BJ (cell line): ENCODE measurements at regions not wholly inside any gene's neighbourhood (a gene's known extent, or its start where the extent isn't known, plus 50 kb on each side); places are given as distances from the start of the nearest gene placed in this dataset.
"Not testable (repeated sequence)": the region's sequence is repeated elsewhere in the genome, so short reads cannot be mapped to it uniquely, and the experiment has no call there.

Experiments used
- CTCF ChIA-PET: fragments of 350-600 bp; formaldehyde crosslinking; extraction: SDS; loops from one replicate; lab custom pipeline; 2021; ENCODE audit warnings: antibody characterized with exemption, inconsistent platforms; lab: Yijun Ruan, JAX
- POLR2A ChIA-PET: fragments of 300-600 bp; sonication (Branson Sonifier 250); formaldehyde crosslinking; extraction: SDS; loops from one replicate; lab custom pipeline; 2021; ENCODE audit warnings: antibody characterized with exemption; lab: Charles Lee
- DNase-seq: peaks from one replicate; pipeline ENCODE4 v3.0.0-alpha.2; 2011; ENCODE audit warnings: low read depth
- H3K27me3 ChIP-seq: 2 replicates; pipeline ENCODE4 v1.6.0; 2011; ENCODE audit warnings: low read length; ENCODE audit not compliant: control insufficient read depth, insufficient read depth
- H3K36me3 ChIP-seq: 2 replicates; pipeline ENCODE4 v1.5.1; 2011; ENCODE audit warnings: low read length; ENCODE audit not compliant: control insufficient read depth, insufficient read depth
- H3K4me3 ChIP-seq: 2 replicates; pipeline ENCODE4 v1.5.1; 2011; ENCODE audit warnings: low read depth, mild to moderate bottlenecking, control low read depth, low read length
- CTCF ChIP-seq: IDR thresholded peaks from 2 replicates; pipeline ENCODE4 v1.5.1; 2011; ENCODE audit warnings: low read depth, mild to moderate bottlenecking, control low read depth, inconsistent platforms, low read length, moderate library complexity; ENCODE audit not compliant: insufficient read depth

GRCh38 chr6:10343320-10343719 lies 71.6 kb downstream of the TFAP2A start:
- Histone ChIP-seq H3K27me3 (no peaks in the 10 kb centered on the region), H3K36me3 (no peaks in the 10 kb centered on the region), H3K4me3 (no peak overlapping the region)
- TF ChIP-seq CTCF = no peak
- no peak for DNase-seq
- POLR2A ChIA-PET = no interaction called here
- CTCF ChIA-PET = interaction anchor here (0.6 kb wide), 1 partner anchor 168 kb away, joined by 3 read pairs; no protein-coding TSS in a partner anchor

DNA sequence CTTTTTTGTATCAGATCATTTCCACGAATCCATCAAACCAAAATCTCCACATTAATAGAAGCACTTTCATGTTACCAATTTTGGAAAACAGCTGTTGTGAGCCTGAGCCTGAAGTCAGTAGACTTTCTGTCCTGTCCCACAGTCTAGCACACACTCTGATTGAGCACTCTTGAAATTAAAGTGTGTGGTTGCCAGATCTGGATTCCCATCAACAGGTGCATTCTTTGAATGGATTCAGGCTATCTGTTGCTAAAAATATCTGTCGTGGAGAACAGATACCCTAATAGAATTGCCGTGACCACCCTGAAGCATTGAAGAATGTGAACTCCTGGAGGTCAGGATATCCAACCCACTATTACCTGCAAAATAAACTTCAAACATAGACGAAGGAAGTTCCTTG lies 73.3 kb downstream of the TFAP2A start:
- ChIA-PET POLR2A (no interaction called here), CTCF (no interaction called here)
- DNase-seq = no peak
- H3K27me3 ChIP-seq = no peaks in the 10 kb centered on the region
- H3K4me3 ChIP-seq = no peak overlapping the region
- H3K36me3 ChIP-seq = no peaks in the 10 kb centered on the region
- TF ChIP-seq CTCF = no peak

DNA sequence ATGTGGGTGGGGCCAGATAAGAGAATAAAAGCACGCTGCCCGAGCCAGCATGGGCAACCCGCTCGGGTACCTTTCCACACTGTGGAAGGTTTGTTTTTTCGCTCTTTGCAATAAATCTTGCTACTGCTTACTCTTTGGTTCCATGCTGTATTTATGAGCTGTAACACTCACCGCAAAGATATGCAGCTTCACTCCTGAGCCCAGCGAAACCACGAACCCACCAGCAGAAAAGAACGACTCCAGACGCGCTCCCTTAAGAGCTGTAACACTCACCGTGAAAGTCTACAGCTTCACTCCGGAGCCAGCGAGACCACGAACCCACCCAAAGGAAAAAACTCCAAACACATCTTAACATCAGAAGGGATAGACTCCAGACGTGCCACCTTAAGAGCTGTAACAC lies 76.7 kb downstream of the TFAP2A start:
- no peak for TF ChIP-seq CTCF
- H3K27me3 ChIP-seq = no peaks in the 10 kb centered on the region
- no peak for DNase-seq
- CTCF ChIA-PET = no interaction called here
- H3K36me3 ChIP-seq = no peaks in the 10 kb centered on the region
- no peak overlapping the region for H3K4me3 ChIP-seq
- POLR2A ChIA-PET = no interaction called here

- H3K27me3 ChIP-seq, POLR2A ChIA-PET, CTCF ChIA-PET: not testable (repeated sequence)
These were observed 77.5 kb downstream of the TFAP2A start for GRCh38 chr6:10337376-10337775.

DNA sequence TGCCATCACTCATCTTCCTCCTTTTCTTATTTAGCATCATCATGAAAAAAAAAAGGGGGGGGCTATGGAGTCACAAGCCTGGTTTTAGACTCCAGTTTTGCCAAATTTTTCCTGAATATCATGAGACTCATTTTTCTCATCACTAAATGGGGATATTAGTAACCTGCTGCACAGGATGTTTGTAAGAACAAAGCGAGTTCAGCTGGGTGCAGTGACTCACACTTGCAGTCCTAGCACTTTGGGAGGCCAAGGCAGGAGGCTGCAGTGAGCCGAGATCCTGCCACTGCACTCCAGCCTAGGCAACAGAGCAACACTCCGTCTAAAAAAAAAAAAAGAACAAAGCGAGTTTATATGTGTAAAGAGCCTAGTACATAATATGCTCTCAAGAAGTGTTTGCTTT lies 82.8 kb downstream of the TFAP2A start:
- Histone ChIP-seq H3K36me3 (no peaks in the 10 kb centered on the region), H3K27me3 (no peaks in the 10 kb centered on the region), H3K4me3 (no peak overlapping the region)
- TF ChIP-seq CTCF = no peak
- ChIA-PET CTCF (no interaction called here), POLR2A (no interaction called here)
- DNase-seq = no peak

More at GRCh38 chr6:10337376-10337775, 77.5 kb downstream of the TFAP2A start:
- H3K36me3 ChIP-seq, DNase-seq, H3K4me3 ChIP-seq: not testable (repeated sequence)

DNA sequence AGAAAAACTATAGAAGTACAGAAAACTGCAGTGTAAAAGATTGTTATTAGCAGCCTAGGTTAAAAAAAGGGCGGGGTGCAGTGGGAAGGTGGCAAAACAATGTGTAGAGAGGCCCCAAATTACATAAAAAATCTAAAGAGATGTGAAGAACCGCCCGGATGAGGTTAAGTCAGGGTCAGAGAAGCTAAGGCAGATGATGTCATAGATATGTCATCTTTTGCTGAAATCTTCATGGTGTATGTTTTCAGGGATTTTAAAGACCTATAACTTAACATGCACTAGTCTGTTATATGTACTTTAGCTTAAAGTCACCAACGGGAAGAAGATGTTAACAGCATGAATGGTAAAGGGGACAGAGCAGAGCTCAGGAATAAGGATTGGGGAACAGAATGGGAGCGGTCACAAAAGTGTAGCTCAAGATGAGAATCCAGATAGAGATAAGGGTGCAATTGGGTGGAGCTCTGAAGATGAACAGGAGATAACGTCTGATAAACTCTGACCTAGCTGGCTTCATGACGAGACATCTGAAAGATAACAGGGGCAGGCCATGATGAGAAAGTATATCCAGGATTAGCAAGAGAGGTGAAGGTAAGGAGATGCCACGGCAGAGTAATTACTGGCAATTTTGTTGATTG lies 83.4 kb downstream of the TFAP2A start:
- Histone ChIP-seq H3K4me3 (no peak overlapping the region), H3K27me3 (no peaks in the 10 kb centered on the region), H3K36me3 (no peaks in the 10 kb centered on the region)
- ChIA-PET POLR2A (no interaction called here), CTCF (interaction anchor here (0.8 kb wide), 1 partner anchor 13 kb away, joined by 3 read pairs; no protein-coding TSS in a partner anchor)
- no peak for TF ChIP-seq CTCF
- no peak for DNase-seq
